Sigmoid colon (tissue), 6 donors: ENCODE measurements at regions not wholly inside any gene's neighbourhood (a gene's known extent, or its start where the extent isn't known, plus 50 kb on each side); places are given as distances from the start of the nearest gene placed in this dataset.

Source experiments
- DNase-seq: peaks from one replicate; pipeline ENCODE4 v3.0.0-alpha.2; 2019
- H3K27ac ChIP-seq, 4 donors: fragments of 200-600 bp; sonication (generic); one replicate each; pipeline ENCODE4 v1.5.1; 2016 to 2019; ENCODE audit warnings: mild to moderate bottlenecking in 1 of 4
- H3K27me3 ChIP-seq, 3 donors: fragments of 200-600 bp; sonication (generic); one replicate each; pipeline ENCODE4 v1.5.1; 2019; ENCODE audit warnings: mild to moderate bottlenecking in 1 of 3
- H3K36me3 ChIP-seq, 4 donors: fragments of 200-600 bp; sonication (generic); one replicate each; pipeline ENCODE4 v1.5.1; 2016 to 2019
- H3K4me1 ChIP-seq, 4 donors: fragments of 200-600 bp; sonication (generic); one replicate each; pipeline ENCODE4 v1.5.1; 2017 to 2019
- H3K4me3 ChIP-seq, 4 donors: fragments of 200-600 bp; sonication (generic); one replicate each; pipeline ENCODE4 v1.5.1; 2017 to 2019; ENCODE audit warnings: mild to moderate bottlenecking in 2 of 4, moderate library complexity in 1 of 4
- H3K9me3 ChIP-seq, 4 donors: fragments of 200-600 bp in 3 of 4; sonication (generic) in 3 of 4; one replicate each; pipeline versions ENCODE4 v1.5.1 to v1.6.1; 2013 to 2019
- CTCF ChIP-seq, 4 experiments: fragments of 450-650 bp in 3 of 4; fragments of 200-600 bp in 1 of 4; IDR thresholded peaks; one replicate each; pipeline ENCODE4 v1.5.1; 2016 to 2019; ENCODE audit warnings: antibody characterized with exemption in 4 of 4, mild to moderate bottlenecking in 3 of 4, moderate library complexity in 2 of 4
- EP300 ChIP-seq, 4 donors: sonication (generic); formaldehyde crosslinking; IDR thresholded peaks; one replicate each; pipeline ENCODE4 v1.6.1; 2017; ENCODE audit warnings: antibody characterized with exemption in 4 of 4
- POLR2A ChIP-seq, 2 donors: fragments of 450-650 bp; IDR thresholded peaks; one replicate each; pipeline ENCODE4 v1.6.1; 2016; ENCODE audit warnings: antibody characterized with exemption in 2 of 2, mild to moderate bottlenecking in 2 of 2, moderate library complexity in 2 of 2
- POLR2AphosphoS5 ChIP-seq, 4 donors: sonication (generic); formaldehyde crosslinking; IDR thresholded peaks; one replicate each; pipeline ENCODE4 v1.6.1; 2017; ENCODE audit warnings: antibody characterized with exemption in 4 of 4
- WGBS, 2 donors: extraction: QIAGEN DNeasy Blood & Tissue Kit; methylation state at CpG; one replicate each; pipeline ENCODE4 v1.1.7; 2013; 5-methylcytosine and 5-hydroxymethylcytosine counted together
- intact Hi-C: fragments of 100-400 bp; cut with DNase I; formaldehyde crosslinking; loops from one replicate; pipeline ENCODE4 v1.15.1; 2023
- donor health status: healthy with polysubstance abuse.
- donor health status: healthy.

DNA sequence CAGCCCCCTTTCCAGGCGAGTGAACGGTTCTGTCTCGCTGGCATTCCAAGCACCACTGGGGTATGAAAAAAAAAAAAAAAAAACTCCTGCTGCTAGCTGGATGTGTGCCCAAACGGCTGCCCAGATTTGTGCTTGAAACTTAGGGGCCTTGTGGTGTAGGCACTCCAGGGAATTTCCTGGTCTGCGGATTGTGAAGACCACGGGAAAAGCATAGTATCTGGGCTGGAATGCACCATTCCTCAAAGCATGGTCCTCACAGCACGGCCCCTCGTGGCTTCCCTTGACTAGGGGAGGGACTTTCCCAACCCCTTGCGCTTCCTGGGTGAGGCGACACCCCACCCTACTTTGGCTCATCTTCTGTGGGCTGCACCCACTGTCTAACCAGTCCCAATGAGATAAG is 516.8 kb upstream of the FAM241A start:
- no peak for DNase-seq
- Histone ChIP-seq H3K27ac (no peak overlapping the region), H3K4me1 (no peaks in the 10 kb centered on the region), H3K36me3 (no peaks in the 10 kb centered on the region), H3K27me3 (peaks cover 0 to 13% (median 0%) of the 10 kb centered on the region in 3 donors), H3K4me3 (no peak overlapping the region), H3K9me3 (no peaks in the 10 kb centered on the region)
- WGBS, 2 donors, result 77% methylated on average over 10 of the region's 10 CpGs
- TF ChIP-seq CTCF (IDR thresholded peaks at IDR 0.05) (no peak), EP300 (IDR thresholded peaks at IDR 0.05) (no peak), POLR2A (IDR thresholded peaks at IDR 0.05) (no peak), POLR2AphosphoS5 (IDR thresholded peaks at IDR 0.05) (no peak)
- intact Hi-C loops, result no loop called here

GRCh38 chr4:111630705-111631104 is 514.5 kb upstream of the FAM241A start:
- TF ChIP-seq POLR2AphosphoS5 (IDR thresholded peaks at IDR 0.05), result no peak
- TF ChIP-seq EP300 (IDR thresholded peaks at IDR 0.05), result no peak
- no peak for TF ChIP-seq POLR2A (IDR thresholded peaks at IDR 0.05)
- no peak for TF ChIP-seq CTCF (IDR thresholded peaks at IDR 0.05)
- 50 to 67% methylated on average over 2 of the region's 2 CpGs for WGBS, 2 donors
- DNase-seq, result no peak
- H3K27ac ChIP-seq, result no peak overlapping the region
- no peak overlapping the region for H3K4me3 ChIP-seq
- H3K4me1 ChIP-seq, result no peaks in the 10 kb centered on the region
- no peaks in the 10 kb centered on the region for H3K36me3 ChIP-seq
- peaks cover 0 to 13% (median 0%) of the 10 kb centered on the region in 3 donors for H3K27me3 ChIP-seq
- intact Hi-C loops, result loop anchor here (5.0 kb wide), 1 partner anchor 998 kb away; no protein-coding TSS in a partner anchor
- no peaks in the 10 kb centered on the region for H3K9me3 ChIP-seq

DNA sequence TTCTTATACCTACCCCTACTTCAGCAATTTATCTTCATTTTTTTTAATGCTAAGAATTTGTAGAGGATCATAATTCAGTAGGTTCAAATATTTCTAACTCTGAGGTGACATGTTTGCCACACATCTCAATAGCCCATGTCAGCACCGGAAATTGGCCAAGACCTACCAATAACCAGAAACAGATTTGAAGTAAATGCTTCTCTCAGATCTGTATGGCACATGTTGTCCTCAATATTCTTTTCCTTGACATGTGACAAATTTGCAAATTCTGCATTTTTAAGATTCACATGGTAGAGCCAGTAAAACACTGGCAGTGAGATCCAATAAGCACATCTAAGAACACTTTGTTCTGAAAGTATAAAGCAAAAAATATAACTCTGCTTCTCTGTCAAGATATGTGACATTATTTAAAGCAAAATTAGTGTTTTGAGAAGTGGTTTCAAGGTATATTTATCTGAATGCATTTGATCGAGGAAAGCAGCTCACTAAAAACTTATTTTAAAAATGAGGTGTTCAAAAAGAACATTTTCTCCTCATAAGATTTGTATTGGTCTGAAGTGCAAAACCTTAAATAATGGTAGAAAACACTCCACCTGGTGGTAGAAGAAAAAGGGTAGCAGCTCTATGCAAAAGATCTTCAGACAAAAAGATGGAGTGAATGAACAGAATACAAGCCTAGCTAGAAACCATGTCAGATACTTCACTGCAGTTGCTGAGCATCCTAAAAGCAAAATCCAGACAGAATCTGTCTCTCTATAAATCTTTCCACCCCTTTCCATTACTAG is 513.8 kb upstream of the FAM241A start:
- Histone ChIP-seq H3K27ac (no peak overlapping the region), H3K4me3 (no peak overlapping the region), H3K27me3 (peaks cover 0 to 13% (median 0%) of the 10 kb centered on the region in 3 donors), H3K36me3 (no peaks in the 10 kb centered on the region), H3K9me3 (no peaks in the 10 kb centered on the region), H3K4me1 (no peaks in the 10 kb centered on the region)
- DNase-seq, result no peak
- intact Hi-C loops, result loop anchor here (5.0 kb wide), 1 partner anchor 999 kb away; no protein-coding TSS in a partner anchor
- TF ChIP-seq CTCF (IDR thresholded peaks at IDR 0.05) (no peak), POLR2A (IDR thresholded peaks at IDR 0.05) (no peak), EP300 (IDR thresholded peaks at IDR 0.05) (no peak), POLR2AphosphoS5 (IDR thresholded peaks at IDR 0.05) (no peak)
- WGBS, 2 donors, result 58 to 72% methylated on average over 2 of the region's 2 CpGs

- TF ChIP-seq POLR2AphosphoS5 (IDR thresholded peaks at IDR 0.05) (no peak), EP300 (IDR thresholded peaks at IDR 0.05) (no peak), CTCF (IDR thresholded peaks at IDR 0.05) (no peak), POLR2A (IDR thresholded peaks at IDR 0.05) (no peak)
- Histone ChIP-seq H3K9me3 (no peaks in the 10 kb centered on the region), H3K27me3 (peaks cover 0 to 13% (median 0%) of the 10 kb centered on the region in 3 donors), H3K36me3 (no peaks in the 10 kb centered on the region), H3K4me3 (no peak overlapping the region), H3K27ac (no peak overlapping the region), H3K4me1 (no peaks in the 10 kb centered on the region)
- 86 to 88% methylated on average over 1 of the region's 1 CpG for WGBS, 2 donors
- intact Hi-C loops, result loop anchor here (5.0 kb wide), 1 partner anchor 1000 kb away; no protein-coding TSS in a partner anchor
- no peak for DNase-seq
These were observed 512.6 kb upstream of the FAM241A start for GRCh38 chr4:111632641-111633151.
